HG03442 (cell line): ENCODE measurements at regions not wholly inside any gene's neighbourhood (a gene's known extent, or its start where the extent isn't known, plus 50 kb on each side); places are given as distances from the start of the nearest gene placed in this dataset.

Experiments
- ATAC-seq: cut with Tn5 transposase; IDR thresholded peaks from one replicate; pipeline ENCODE4 v1.9.1; 2021; ENCODE audit warnings: mild to moderate bottlenecking, moderate library complexity; ENCODE audit not compliant: unreplicated experiment

GRCh38 chr7:130986261-130986690, 252.3 kb upstream of the KLF14 start:
- no peak for ATAC-seq

GRCh38 chr7:130987092-130987491, 253.1 kb upstream of the KLF14 start:
- no peak for ATAC-seq

- no peak for ATAC-seq
Measured at GRCh38 chr7:130988443-130988842, 254.4 kb upstream of the KLF14 start.

DNA sequence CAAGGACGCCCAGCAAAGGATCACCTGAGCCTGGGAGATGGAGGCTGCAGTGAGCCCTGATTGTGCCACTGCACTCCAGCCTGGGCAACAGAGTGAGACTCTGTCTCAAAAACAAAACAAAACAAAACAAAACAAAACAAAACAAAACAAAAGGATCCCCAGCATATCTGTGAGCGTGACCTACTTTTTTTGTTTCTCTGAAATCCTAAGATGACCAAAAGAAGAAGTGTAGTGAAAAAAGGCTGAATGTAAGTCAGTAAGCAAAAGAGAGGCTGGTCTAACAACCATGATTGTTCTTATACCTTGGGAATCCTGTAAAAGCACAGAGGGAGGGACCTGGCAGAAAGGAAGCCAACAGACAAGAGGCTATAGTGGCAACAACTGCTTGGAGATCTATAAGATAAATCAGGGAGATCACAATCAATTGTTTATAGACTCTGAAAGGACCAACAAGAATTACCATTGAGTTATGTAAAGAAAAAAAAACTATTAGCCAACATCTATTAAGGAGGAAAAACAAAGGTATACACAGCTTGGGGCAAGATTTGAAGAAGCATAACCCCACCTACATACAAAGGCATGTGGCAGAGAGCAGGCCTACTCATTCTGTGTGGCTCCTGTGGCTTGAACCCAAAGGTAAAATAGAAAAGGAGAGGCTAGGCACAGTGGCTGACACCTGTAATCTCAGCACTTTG, 255.2 kb upstream of the KLF14 start:
- ATAC-seq: no peak

DNA sequence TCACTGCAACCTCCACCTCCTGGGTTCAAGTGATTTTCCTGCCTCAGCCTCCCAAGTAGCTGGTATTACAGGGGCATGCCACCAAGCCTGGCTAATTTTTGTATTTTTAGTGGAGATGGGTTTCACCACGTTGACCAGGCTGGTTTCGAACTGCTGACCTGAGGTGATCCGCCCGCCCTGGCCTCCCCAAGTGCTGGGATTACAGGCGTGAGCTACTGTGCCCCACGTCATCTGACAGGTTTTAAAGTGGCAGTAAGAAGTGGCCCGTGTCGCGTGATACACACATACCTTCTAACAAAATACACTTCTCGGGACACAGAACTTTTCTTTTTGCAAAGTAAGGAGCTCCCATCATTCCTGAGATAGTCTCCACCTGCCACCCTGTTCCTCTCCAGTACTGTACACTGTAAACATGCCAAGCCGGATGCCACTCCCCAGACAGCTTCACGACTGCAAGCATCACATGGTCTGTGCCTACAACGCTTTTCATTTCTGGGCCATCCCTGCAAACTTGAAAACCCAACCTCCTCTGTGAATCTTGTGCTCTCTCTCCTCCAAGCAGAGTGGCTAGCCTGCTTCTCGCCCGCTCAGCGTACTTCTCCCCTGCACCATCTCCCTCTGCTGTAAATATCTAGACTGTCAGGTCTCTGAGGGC, 256.3 kb upstream of the KLF14 start:
- ATAC-seq: no peak

DNA sequence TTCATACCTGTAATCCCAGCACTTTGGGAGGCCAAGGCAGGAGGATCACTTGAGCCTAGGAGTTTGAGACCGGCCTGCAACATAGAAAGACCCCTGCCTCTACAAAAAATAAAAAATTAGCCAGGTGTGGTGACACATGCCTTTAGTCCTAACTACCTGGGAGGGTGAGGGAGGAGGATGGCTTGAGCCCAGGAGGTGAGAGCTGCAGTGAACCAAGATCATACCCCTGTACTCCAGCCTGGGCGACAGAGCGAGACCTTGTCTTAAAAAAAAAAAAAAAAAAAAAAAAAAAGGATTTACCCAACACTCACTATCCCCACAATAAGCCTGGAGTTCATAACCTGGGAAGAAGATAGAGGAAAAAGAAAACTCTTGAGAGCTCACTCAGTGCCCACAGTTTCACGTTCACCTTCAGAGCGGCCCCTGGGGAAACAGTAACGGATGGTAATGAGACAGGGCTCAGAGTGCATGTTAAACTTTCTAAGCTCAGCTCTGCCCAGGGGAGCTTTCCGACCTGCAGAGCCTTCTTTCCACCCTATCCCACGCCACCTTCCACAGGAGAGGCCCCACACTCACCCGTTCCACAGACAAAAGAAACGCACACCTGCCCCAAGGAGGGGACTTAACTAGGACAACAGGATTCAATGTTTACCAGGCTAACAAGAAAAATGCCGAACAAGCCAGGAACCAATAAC, 259.8 kb upstream of the KLF14 start:
- ATAC-seq: no peak

DNA sequence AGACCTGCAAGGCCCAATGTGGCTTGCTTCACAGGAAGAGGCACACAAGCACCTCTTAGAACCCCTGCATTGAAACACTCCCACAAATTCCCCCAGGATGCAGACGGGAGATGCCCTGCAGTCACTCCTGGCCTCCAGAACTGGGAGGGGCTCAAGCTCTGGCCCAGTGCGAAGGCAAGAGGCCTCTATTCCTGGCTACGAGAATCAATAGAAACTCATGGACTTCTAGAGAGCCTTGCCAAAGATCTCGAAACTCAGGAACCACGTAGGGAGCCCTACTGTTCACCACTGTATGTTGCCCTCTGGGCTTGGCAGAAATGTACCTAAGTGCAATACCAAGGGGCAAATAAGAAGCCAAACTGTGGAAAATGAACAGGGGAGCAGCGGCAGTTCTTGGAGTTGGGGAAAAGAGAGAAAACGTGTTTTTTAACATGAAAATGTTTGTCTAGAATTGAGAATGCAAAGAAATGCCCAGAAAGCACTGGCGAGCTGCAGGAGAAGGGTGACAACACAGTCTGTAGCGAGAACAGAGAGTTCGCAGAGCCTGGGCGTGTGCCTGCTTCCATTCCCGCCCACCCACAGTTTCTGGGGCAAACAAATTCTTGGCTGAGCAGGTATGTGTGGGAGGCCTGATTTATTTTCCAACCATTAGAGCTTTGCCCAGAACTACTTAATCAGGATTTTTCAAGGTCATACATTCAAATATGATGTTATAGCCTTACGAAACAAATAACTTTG, 260.5 kb upstream of the KLF14 start:
- ATAC-seq: no peak

DNA sequence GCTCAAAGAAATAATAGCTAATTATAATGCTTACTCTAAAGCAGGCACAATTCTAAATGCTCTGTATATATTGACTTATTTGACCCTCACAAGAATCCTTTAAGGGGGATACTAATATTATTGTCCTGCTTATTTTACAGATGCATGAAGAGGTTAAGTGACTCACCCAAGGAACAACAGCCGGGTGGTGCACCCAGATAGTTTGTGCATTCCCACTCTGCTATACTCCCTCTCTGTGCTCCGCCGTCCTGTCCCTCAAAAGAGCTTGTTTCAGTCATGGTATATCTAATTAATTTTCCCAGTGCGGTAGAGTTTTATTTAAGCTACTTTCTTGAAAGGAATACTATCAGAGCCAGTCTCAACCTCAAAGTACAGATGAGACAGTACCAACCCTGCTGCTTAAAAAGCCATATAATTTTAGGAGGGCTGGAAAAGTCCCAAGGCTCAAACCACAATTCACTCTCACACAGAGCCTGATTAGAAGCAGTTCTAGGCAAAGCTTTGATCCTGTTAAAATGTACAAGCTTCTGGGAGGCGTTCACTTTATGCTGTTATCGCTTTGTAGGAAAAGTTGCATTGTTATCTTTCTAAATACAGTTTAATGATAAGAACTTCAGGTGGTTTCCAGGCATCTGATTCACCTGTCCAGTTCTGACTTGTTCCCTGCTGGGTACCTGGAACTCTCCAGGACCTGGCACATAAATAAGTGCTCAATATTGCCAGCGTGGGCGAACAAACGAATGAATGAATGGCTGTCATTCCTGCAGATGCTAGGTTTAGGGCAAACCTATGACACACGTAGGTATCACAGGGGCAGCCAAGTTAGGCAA, 261.5 kb upstream of the KLF14 start:
- ATAC-seq: no peak

DNA sequence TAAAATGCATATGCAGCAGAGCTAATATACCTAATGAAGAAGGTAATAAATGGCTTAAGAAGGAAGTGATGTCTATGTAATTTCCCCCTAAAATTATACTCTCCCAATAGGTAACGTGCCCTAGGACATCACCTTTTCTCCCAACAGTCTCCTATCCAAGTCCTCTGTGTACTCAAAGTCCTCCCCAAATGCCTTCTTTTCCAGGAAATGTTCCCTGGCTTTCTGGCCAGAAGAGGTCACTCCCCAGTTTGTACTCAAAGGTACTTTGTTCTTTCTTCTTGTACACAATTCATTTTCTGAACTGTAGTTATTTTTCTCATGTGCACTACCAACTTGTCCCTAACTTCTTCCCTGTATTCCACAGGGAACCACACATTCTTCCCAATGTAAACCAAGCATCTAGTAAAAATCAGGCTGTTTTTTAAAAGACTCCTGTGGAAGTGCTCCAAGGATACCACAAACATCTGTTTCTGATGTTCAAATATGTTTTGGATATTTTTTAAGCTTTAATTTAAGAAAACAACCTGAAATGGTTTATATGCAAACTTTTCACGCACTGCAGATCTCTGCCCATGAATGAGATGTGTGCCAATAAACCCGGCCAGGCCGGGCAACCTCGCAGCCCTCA, 262.3 kb upstream of the KLF14 start:
- no peak for ATAC-seq

DNA sequence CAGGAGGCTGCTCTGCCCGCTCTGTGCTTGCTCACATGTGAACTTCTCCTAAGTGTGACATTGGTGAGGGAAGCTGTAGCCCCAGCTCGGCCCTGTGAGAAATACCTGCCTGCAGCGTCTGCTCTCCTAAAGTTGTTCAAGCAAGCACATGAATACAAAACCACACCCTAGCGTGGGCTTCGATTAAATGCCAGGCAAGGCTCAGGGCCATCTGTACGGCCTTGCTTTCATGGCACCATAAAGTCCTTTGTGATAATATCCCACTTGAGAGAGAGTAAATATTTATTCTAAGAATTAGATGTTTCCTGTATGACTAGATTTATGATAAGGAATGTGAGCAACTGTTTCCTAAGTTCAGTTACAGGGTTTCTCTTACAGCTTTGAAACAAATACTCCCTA, 262.8 kb upstream of the KLF14 start:
- ATAC-seq: no peak

- no peak for ATAC-seq
Measured at GRCh38 chr7:130998993-130999602, 265.1 kb upstream of the KLF14 start.

- no peak for ATAC-seq
Measured at GRCh38 chr7:130999926-131000325, 265.9 kb upstream of the KLF14 start.

GRCh38 chr7:131000389-131000788, 266.4 kb upstream of the KLF14 start:
- ATAC-seq: no peak

GRCh38 chr7:131000873-131001272, 266.9 kb upstream of the KLF14 start:
- ATAC-seq: no peak

DNA sequence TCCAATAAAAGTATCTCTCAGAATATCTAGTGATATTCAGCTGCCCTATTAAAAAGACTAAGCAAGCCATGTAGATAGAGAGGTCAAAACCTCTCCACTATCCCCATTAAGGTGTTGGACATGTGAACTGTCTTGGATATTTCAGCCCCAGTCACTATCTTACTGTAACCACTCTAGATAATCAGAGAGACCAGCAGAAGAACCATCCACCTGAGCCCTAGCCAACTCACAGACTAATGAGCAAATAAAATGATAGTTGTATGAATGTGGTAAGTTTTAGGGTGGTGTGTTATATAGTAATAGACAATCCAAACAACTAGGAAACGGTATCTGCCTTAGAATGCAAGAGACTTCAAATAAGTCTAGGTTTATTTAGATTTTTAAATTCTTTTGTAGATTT, 268.6 kb upstream of the KLF14 start:
- ATAC-seq: no peak

- no peak for ATAC-seq
Measured at GRCh38 chr7:131003634-131004033, 269.6 kb upstream of the KLF14 start.

DNA sequence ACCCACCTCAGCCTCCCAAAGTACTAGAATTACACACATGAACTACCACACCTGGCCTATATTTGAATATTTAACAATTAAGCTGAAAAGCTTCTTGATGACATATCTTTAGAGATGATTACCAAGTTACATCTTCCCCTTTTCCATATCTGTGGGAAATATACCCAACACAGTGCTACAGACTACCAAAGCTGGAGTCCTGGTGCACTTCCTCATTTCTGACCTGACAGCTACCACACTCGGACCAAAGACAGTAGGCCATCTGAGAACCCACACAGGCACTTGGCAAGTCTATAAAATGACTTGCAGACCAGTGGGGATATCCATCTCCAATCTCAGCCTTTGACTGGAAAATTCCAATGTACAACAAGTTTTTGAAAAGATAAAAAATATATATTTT, 270.4 kb upstream of the KLF14 start:
- ATAC-seq: no peak

DNA sequence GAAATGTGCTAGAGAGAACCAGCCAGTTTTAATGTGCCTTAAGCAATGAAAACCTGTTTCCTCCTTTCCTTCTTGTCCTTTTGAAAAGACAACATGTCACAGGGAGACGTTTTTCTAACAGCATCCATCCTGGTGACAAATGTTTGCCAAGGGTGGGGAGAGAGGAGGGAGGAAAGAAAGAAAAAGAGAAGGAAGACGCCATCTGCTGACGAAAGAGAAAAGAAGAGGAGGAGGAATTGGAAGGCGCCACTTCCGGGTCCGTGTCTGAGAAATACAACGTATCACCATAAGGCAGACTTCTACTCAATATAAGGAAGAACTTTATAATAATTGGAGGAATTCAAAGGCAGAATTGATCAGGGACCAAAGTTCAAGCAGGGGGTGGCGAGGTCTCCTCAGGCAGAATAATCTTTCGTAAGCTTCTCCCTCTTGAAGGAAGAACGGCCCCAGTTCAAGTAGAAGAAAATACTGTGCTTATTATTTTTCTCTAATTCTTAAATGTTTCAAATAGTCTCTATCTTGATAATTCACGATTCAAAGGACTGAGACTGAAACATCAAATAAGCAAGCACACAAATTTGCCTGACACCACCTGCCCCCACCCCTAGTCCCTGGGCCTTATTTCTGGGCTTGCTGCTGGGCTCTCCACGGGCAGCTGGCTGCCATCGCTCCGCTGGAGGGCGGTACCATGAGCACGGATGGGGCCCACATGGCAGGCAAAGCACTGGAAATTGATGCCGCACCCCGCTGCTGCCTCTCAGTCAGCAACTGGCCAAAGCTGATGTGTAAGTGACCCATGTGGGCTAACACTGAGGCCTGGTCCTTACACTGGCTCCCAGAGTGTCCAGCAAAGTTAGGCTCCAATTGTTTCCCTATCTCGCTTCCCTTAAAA, 273.7 kb upstream of the KLF14 start:
- ATAC-seq: no peak
